ENCODE measurements at regions not wholly inside any gene's neighbourhood (a gene's known extent, or its start where the extent isn't known, plus 50 kb on each side); places are given as distances from the start of the nearest gene placed in this dataset.

DNA sequence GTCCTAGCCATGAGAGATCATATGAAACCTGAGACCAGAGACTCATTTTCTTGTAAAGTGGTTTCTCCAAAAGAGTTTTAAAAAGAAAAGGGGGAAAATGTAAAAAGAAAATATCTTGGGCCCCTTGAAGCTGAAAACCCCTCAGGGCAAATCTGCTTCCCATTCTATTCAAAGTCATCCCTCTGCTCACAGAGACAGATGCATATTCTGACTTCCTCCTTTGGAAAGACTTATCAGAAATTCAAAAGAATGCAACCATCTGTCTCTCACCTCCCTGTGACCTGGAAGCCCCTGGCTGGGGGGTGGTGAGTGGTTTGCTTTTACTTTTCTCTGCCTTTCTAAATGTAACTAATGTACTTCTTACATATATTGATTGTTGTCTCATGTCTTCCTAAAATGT lies 1154.8 kb downstream of the NSUN3 start:
- no peak overlapping the region for H3K27ac Mint-ChIP-seq (ENCODE audit: unreplicated experiment)
- no peak overlapping the region for H3K4me3 Mint-ChIP-seq
- DNase-seq (ENCODE audit: low read depth, low spot score), result no peak
- no peaks in the 10 kb centered on the region for H3K27me3 Mint-ChIP-seq (ENCODE audit: low read depth)
- TF ChIP-seq, protein P1, sequence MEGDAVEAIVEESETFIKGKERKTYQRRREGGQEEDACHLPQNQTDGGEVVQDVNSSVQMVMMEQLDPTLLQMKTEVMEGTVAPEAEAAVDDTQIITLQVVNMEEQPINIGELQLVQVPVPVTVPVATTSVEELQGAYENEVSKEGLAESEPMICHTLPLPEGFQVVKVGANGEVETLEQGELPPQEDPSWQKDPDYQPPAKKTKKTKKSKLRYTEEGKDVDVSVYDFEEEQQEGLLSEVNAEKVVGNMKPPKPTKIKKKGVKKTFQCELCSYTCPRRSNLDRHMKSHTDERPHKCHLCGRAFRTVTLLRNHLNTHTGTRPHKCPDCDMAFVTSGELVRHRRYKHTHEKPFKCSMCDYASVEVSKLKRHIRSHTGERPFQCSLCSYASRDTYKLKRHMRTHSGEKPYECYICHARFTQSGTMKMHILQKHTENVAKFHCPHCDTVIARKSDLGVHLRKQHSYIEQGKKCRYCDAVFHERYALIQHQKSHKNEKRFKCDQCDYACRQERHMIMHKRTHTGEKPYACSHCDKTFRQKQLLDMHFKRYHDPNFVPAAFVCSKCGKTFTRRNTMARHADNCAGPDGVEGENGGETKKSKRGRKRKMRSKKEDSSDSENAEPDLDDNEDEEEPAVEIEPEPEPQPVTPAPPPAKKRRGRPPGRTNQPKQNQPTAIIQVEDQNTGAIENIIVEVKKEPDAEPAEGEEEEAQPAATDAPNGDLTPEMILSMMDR (conservative IDR thresholded peaks at IDR 0.05), result no peak
- peaks cover 17% of the 10 kb centered on the region for H3K36me3 Mint-ChIP-seq (ENCODE audit: low read depth)
- peaks cover 15% of the 10 kb centered on the region for H3K9me3 Mint-ChIP-seq
- H3K4me1 Mint-ChIP-seq, result peaks cover 3% of the 10 kb centered on the region

DNA sequence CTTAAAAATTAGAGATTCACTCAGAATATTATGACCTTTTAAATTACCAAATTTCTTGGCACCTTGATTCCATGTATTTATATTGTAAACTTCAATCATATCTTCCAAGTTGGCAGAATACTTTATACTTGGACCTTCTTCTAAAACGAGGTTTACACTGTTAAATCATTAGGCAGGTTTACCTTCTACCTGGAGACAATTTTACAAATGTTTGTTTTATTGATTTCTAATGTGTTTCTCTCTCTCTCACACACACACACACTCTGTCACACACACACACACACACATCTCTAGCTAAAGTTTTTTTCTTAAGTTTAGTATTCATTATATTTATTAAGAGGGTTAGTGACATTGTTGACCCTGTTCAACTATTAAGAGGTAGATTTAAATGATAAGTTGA lies 1155.6 kb downstream of the NSUN3 start:
- H3K36me3 Mint-ChIP-seq (ENCODE audit: low read depth), result peaks cover 17% of the 10 kb centered on the region
- TF ChIP-seq, protein P1 (conservative IDR thresholded peaks at IDR 0.05), result no peak
- H3K27me3 Mint-ChIP-seq (ENCODE audit: low read depth), result no peaks in the 10 kb centered on the region
- H3K27ac Mint-ChIP-seq (ENCODE audit: unreplicated experiment), result no peak overlapping the region
- peaks cover 15% of the 10 kb centered on the region for H3K9me3 Mint-ChIP-seq
- H3K4me3 Mint-ChIP-seq, result no peak overlapping the region
- DNase-seq (ENCODE audit: low read depth, low spot score), result no peak
- peaks cover 3% of the 10 kb centered on the region for H3K4me1 Mint-ChIP-seq

- peaks cover 28% of the 10 kb centered on the region for H3K9me3 Mint-ChIP-seq
- H3K36me3 Mint-ChIP-seq (ENCODE audit: low read depth), result peaks cover 14% of the 10 kb centered on the region
- H3K4me1 Mint-ChIP-seq, result no peaks in the 10 kb centered on the region
- no peaks in the 10 kb centered on the region for H3K27me3 Mint-ChIP-seq (ENCODE audit: low read depth)
- TF ChIP-seq, protein P1 (conservative IDR thresholded peaks at IDR 0.05), result no peak
- H3K4me3 Mint-ChIP-seq, result no peak overlapping the region
- DNase-seq (ENCODE audit: low read depth, low spot score), result no peak
- no peak overlapping the region for H3K27ac Mint-ChIP-seq (ENCODE audit: unreplicated experiment)
Observed at GRCh38 chr3:95226437-95226836, 1163.6 kb downstream of the NSUN3 start.

DNA sequence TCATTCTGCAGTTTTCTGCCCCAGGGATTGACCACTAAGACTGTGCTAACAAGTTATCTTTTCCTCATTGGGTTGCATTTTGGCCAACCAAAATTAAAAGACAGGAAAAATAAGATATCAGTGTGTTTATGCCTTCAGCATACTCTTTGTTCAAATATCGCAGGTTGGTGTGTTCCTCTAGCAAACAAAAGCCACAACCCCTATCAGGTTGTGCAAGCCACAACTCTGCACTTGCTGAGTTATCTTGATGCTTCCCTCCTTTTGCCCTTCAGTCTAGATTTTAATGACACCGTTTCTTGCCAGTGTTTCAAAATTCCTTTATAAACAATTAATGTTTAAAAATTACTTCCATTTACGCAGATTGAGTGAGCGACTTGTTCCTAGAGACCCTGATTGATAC lies 1164.2 kb downstream of the NSUN3 start:
- no peaks in the 10 kb centered on the region for H3K4me1 Mint-ChIP-seq

DNA sequence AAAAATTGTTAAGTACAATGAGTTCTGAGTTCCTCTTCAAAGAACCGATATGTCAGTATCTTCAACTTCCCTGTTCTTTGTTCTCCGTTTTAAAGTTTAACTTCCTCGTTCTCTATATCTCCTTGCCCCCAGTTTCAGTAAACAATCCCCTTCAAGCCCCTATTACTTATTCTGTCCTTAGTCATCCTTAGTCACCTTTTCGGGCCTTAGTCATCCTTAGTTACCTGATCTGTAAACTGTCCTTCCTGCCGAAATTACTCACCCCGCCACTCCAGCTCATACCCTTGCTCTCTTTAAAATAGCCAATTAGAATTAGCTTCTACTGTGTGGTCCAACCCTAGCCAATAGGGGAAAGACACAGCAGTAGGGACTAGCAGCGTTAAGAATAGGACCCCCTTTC lies 1165.6 kb downstream of the NSUN3 start:
- H3K4me1 Mint-ChIP-seq, result no peaks in the 10 kb centered on the region
- peaks cover 24% of the 10 kb centered on the region for H3K9me3 Mint-ChIP-seq
- DNase-seq (ENCODE audit: low read depth, low spot score), result no peak
- no peaks in the 10 kb centered on the region for H3K27me3 Mint-ChIP-seq (ENCODE audit: low read depth)
- peaks cover 14% of the 10 kb centered on the region for H3K36me3 Mint-ChIP-seq (ENCODE audit: low read depth)
- TF ChIP-seq, protein P1 (conservative IDR thresholded peaks at IDR 0.05), result no peak
- no peak overlapping the region for H3K27ac Mint-ChIP-seq (ENCODE audit: unreplicated experiment)
- H3K4me3 Mint-ChIP-seq, result no peak overlapping the region

More for the DNA sequence above, 1164.2 kb downstream of the NSUN3 start:
- H3K4me3 Mint-ChIP-seq, result no peak overlapping the region
- no peak for DNase-seq (ENCODE audit: low read depth, low spot score)
- no peak overlapping the region for H3K27ac Mint-ChIP-seq (ENCODE audit: unreplicated experiment)
- TF ChIP-seq, protein P1 (conservative IDR thresholded peaks at IDR 0.05), result no peak
- H3K27me3 Mint-ChIP-seq (ENCODE audit: low read depth), result no peaks in the 10 kb centered on the region
- peaks cover 24% of the 10 kb centered on the region for H3K9me3 Mint-ChIP-seq
- H3K36me3 Mint-ChIP-seq (ENCODE audit: low read depth), result peaks cover 14% of the 10 kb centered on the region

DNA sequence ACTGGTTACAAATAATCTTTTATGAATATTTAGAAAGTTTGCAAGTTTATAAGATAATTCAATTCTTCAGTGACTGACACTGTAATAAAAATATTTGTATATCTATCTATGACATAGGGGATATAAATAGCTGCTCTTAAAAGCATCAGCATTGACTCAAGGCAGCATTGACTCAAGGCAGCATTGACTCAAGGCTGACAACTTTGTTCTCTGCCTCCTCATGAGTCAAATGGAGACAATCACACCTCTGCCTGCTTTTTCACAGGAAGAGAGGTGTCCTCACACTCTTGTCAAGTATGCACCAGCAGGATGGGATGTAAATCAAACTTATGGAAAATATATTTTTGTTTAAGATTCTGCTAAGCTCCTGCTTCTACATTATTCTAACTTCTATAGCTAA lies 1173.1 kb downstream of the NSUN3 start:
- TF ChIP-seq, protein P1 (conservative IDR thresholded peaks at IDR 0.05), result no peak
- H3K36me3 Mint-ChIP-seq (ENCODE audit: low read depth), result no peaks in the 10 kb centered on the region
- DNase-seq (ENCODE audit: low read depth, low spot score), result no peak
- no peak overlapping the region for H3K4me3 Mint-ChIP-seq
- H3K4me1 Mint-ChIP-seq, result no peaks in the 10 kb centered on the region
- no peaks in the 10 kb centered on the region for H3K27me3 Mint-ChIP-seq (ENCODE audit: low read depth)
- H3K27ac Mint-ChIP-seq (ENCODE audit: unreplicated experiment), result no peak overlapping the region
- no peaks in the 10 kb centered on the region for H3K9me3 Mint-ChIP-seq

Measured in neural crest cell (in vitro differentiated cells).